GM18505 (cell line): ENCODE measurements at regions not wholly inside any gene's neighbourhood (a gene's known extent, or its start where the extent isn't known, plus 50 kb on each side); places are given as distances from the start of the nearest gene placed in this dataset.

Experiments
- ATAC-seq: cut with Tn5 transposase; IDR thresholded peaks from one replicate; pipeline ENCODE4 v1.9.1; 2021; ENCODE audit not compliant: unreplicated experiment
- POLR2A ChIP-seq: IDR thresholded peaks from 4 replicates; pipeline ENCODE4 v1.6.1; 2011; ENCODE audit warnings: borderline replicate concordance; ENCODE audit not compliant: insufficient read depth, insufficient read length; ENCODE audit errors: extremely low read depth

GRCh38 chr3:635393-635792, 438.8 kb downstream of the CHL1 start:
- TF ChIP-seq POLR2A = no peak
- no peak for ATAC-seq

DNA sequence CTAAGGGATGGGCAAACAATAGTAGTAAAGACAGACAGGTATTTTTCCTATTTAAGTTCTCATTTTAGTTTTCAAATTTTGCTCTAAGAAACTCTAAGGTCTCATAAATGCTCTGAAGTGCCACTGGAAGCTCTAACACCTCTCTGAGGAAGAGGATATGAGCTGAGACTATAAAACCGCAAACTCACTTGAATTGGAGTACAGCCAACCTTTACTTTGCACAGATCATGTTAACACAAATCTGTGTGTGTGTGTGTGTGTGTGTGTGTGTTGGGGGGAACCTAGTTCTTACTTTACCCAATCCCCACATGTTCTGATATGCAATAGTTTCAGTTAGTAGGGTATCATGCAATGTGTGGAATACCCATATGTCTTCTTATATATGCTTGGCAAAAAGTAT, 446.8 kb downstream of the CHL1 start:
- ATAC-seq = no peak
- no peak for TF ChIP-seq POLR2A

GRCh38 chr3:655824-656223, 437.0 kb upstream of the CNTN6 start:
- no peak for TF ChIP-seq POLR2A
- ATAC-seq = no peak

- no peak for ATAC-seq
These were observed 431.5 kb upstream of the CNTN6 start for GRCh38 chr3:661356-661755.

GRCh38 chr3:674116-674515, 418.7 kb upstream of the CNTN6 start:
- TF ChIP-seq POLR2A = no peak
- ATAC-seq = no peak

More at GRCh38 chr3:661356-661755, 431.5 kb upstream of the CNTN6 start:
- TF ChIP-seq POLR2A = no peak

GRCh38 chr3:675846-676245, 417.0 kb upstream of the CNTN6 start:
- ATAC-seq = no peak
- no peak for TF ChIP-seq POLR2A

GRCh38 chr3:683770-684169, 409.1 kb upstream of the CNTN6 start:
- no peak for ATAC-seq
- TF ChIP-seq POLR2A = no peak

DNA sequence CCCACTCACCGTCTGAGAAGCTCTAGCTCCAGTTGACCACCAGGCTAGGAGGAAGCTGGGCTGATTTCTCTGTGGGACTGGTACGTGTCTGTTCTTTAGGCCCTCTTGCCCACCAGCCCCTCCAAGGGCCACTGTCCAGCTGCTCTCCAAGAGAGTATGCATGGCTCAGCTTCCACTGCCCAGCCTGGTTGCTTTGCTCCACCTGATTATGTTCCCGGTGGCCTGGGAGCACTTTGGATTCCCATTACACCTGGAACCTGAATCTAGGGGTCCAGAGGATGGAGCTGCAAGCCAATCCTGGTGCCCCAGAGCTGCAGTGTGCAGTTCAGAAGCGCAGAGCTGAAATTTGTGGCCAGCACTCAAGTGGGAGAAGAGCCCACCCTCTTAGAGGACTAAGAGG, 402.1 kb upstream of the CNTN6 start:
- ATAC-seq = no peak
- no peak for TF ChIP-seq POLR2A

DNA sequence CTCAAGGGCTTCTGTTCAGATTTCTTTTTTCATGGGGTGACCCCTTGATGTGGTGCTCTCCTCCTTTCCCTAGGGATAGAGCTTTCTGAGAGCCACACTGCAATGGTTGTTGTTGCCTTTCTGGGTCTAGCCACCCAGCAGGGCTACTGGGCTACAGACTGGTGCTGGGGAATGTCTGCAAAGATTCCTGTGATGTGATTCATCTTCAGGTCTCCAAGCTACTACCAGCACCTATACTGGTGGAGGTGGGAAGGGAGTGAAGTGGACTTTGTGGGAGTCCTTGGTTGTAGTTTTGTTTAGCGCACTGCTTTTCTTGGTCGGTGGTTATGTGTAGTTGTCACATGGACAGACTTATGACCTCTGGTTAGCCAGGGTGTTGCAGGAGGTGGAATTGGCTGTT, 392.3 kb upstream of the CNTN6 start:
- ATAC-seq = no peak
- TF ChIP-seq POLR2A = no peak

DNA sequence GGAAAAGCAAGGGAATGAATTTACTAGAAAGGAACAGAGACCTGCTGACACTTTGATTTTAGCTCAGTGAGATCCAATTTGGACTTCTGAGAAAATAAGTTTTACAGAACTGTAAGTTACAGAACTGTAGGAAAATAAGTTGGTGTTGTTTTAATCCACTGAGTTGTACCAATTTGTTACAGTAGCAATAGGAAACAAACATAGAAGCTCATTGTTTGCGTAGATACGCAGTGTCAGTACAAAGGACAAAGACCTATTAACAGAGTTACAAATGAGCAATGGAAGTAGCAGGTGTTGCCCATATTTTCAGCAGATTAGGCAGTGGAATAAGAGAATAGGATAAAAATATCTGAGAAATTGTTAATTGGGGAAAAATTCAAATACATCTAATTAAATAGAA, 385.8 kb upstream of the CNTN6 start:
- TF ChIP-seq POLR2A = no peak
- ATAC-seq = no peak

GRCh38 chr3:713006-713621, 379.7 kb upstream of the CNTN6 start:
- no peak for TF ChIP-seq POLR2A
- no peak for ATAC-seq

- ATAC-seq = no peak
- TF ChIP-seq POLR2A = no peak
These were observed 378.7 kb upstream of the CNTN6 start for GRCh38 chr3:713947-714620.

GRCh38 chr3:721086-721485, 371.7 kb upstream of the CNTN6 start:
- TF ChIP-seq POLR2A = no peak
- no peak for ATAC-seq

DNA sequence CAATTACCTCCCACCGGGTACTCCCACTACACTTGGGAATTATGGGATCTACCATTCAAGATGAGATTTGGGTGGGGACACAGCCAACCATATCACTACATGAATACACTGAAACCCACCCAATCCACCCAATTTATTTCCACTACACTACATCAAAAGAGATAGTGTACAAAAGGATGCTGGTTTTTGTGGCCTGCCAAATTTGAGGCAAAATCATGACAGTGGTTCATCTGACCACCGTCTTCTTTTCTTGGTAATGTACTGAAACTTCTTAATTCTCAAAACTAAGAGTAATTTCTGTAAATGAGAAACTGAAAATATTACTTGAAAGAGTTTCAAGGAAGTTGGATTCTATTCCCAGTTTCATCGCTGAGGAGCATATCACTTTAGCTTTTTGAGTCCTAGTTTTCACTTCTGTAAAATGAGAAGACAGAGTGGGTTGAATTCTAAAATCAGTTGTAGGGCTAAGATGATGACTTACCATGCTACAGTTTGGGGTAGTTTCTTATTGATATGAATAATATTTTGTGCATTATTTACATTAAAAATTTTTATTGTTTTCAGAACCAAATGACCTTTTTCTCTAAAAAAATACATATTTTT, 360.4 kb upstream of the CNTN6 start:
- no peak for ATAC-seq
- TF ChIP-seq POLR2A = no peak
